ENCODE measurements at regions not wholly inside any gene's neighbourhood (a gene's known extent, or its start where the extent isn't known, plus 50 kb on each side); places are given as distances from the start of the nearest gene placed in this dataset.

- Histone ChIP-seq H3K79me2 (ENCODE audit: control insufficient read depth in 1 of 2, insufficient read depth in 2 of 2, low read length in 2 of 2) (no peaks in the 10 kb centered on the region), H3K9me3 (ENCODE audit: insufficient read depth in 2 of 2, low read depth in 1 of 2, low read length in 1 of 2) (no peaks in the 10 kb centered on the region), H3K56ac (replicated peaks; ENCODE audit: insufficient read length, low read depth, low read length) (no peak overlapping the region), H3K4ac (replicated peaks; ENCODE audit: insufficient read length, low read depth, low read length) (no peak overlapping the region), H3K27ac (ENCODE audit: low read depth, low read length) (no peak overlapping the region), H4K8ac (ENCODE audit: extremely low read depth, insufficient read depth, low read length) (no peak overlapping the region), H3K4me3 (ENCODE audit: extremely low read depth in 1 of 4, insufficient read depth in 2 of 4, low read depth in 3 of 4, low read length in 4 of 4) (no peak overlapping the region), H3K4me2 (ENCODE audit: insufficient read depth in 1 of 2, low read depth in 2 of 2, low read length in 2 of 2) (no peak overlapping the region), H3K27me3 (replicated peaks in 1 of 4; ENCODE audit: control insufficient read depth in 3 of 4, extremely low read depth in 1 of 4, insufficient read depth in 3 of 4, low read length in 3 of 4) (no peaks in the 10 kb centered on the region), H3K4me1 (replicated peaks in 1 of 4; ENCODE audit: control insufficient read depth in 3 of 4, insufficient read depth in 4 of 4, low read length in 3 of 4) (no peaks in the 10 kb centered on the region), H2BK12ac (ENCODE audit: low read depth, low read length) (no peak overlapping the region), H3K23ac (ENCODE audit: insufficient read length) (no peak overlapping the region), H4K5ac (ENCODE audit: insufficient read length, low read depth, low read length) (no peak overlapping the region), H2AK5ac (ENCODE audit: low read depth, low read length) (no peak overlapping the region), H4K91ac (replicated peaks; ENCODE audit: insufficient read length, low read length) (no peak overlapping the region), H2AFZ (ENCODE audit: low read length) (no peak overlapping the region), H3K18ac (ENCODE audit: extremely low read depth, low read length) (no peak overlapping the region), H3K36me3 (ENCODE audit: control insufficient read depth in 2 of 4, insufficient read depth in 4 of 4, low read length in 3 of 4) (no peaks in the 10 kb centered on the region), H2BK20ac (ENCODE audit: low read length) (no peak overlapping the region), H3K79me1 (ENCODE audit: low read depth, low read length) (no peaks in the 10 kb centered on the region), H2BK5ac (ENCODE audit: low read depth, low read length) (no peak overlapping the region), H3K9ac (replicated peaks in 1 of 4; ENCODE audit: extremely low read depth in 1 of 4, low read depth in 3 of 4, low read length in 3 of 4) (no peak overlapping the region), H4K20me1 (replicated peaks in 1 of 2; ENCODE audit: control insufficient read depth in 1 of 2, insufficient read depth in 2 of 2, low read length in 2 of 2) (no peaks in the 10 kb centered on the region), H3K23me2 (ENCODE audit: low read depth, low read length) (no peaks in the 10 kb centered on the region), H3K14ac (ENCODE audit: insufficient read length) (no peak overlapping the region), H2BK120ac (replicated peaks; ENCODE audit: low read depth, low read length) (no peak overlapping the region), H2BK15ac (ENCODE audit: low read length) (no peak overlapping the region)
- POLR2A ChIA-PET (ENCODE audit: partially characterized antibody): no interaction called here
- FAIRE-seq (no peak), DNase-seq (ENCODE audit: low read depth in 1 of 2, low spot score in 2 of 2) (no peak)
- CTCF ChIA-PET (ENCODE audit: partially characterized antibody): no interaction called here
- 83% methylated on average over 2 of the region's 2 CpGs; no CpG with 5 or more reads in 1 of the 2 experiments for WGBS, 2 experiments (ENCODE audit: extremely low coverage in 1 of 2, insufficient coverage in 1 of 2, insufficient read length in 1 of 2, insufficient replicate concordance in 2 of 2, low coverage in 1 of 2, low lambda C conversion rate in 2 of 2, missing lambda C conversion rate in 1 of 2)
- TF ChIP-seq SRF (IDR thresholded peaks at IDR 0.05; ENCODE audit: low read depth, low read length): no peak
- TF ChIP-seq HDAC6 (IDR thresholded peaks at IDR 0.05; ENCODE audit: low read depth, low read length): no peak
- no peak for TF ChIP-seq TCF12 (IDR thresholded peaks at IDR 0.05; ENCODE audit: low read depth, low read length)
- TF ChIP-seq KDM1A (IDR thresholded peaks at IDR 0.05; ENCODE audit: borderline replicate concordance, low read length): no peak
- no peak for TF ChIP-seq RNF2 (IDR thresholded peaks at IDR 0.05; ENCODE audit: borderline replicate concordance, low read depth, low read length, missing control alignments, poor library complexity, severe bottlenecking)
- no peak for TF ChIP-seq POLR2A (IDR thresholded peaks at IDR 0.05; ENCODE audit: control extremely low read depth in 1 of 2, low read depth in 2 of 2, low read length in 2 of 2)
- TF ChIP-seq CBX8 (IDR thresholded peaks at IDR 0.05; ENCODE audit: borderline replicate concordance, low read depth, low read length): no peak
- TF ChIP-seq ATF3 (IDR thresholded peaks at IDR 0.05; ENCODE audit: insufficient read depth, low read depth, low read length): no peak
- TF ChIP-seq PHF8 (conservative IDR thresholded peaks at IDR 0.05; ENCODE audit: low read depth, low read length): no peak
- no peak for TF ChIP-seq TBP (IDR thresholded peaks at IDR 0.05; ENCODE audit: low read depth, low read length)
- no peak for TF ChIP-seq BACH1 (IDR thresholded peaks at IDR 0.05; ENCODE audit: low read length)
- TF ChIP-seq ASH2L (IDR thresholded peaks at IDR 0.05; ENCODE audit: low read length): no peak
- no peak for TF ChIP-seq BCL11A (IDR thresholded peaks at IDR 0.05; ENCODE audit: low read depth in 2 of 2, low read length in 2 of 2)
Measured at GRCh38 chrY:3045048-3045447, 109.9 kb downstream of the ZFY start.

Data from H1 (cell line).